ENCODE measurements at regions not wholly inside any gene's neighbourhood (a gene's known extent, or its start where the extent isn't known, plus 50 kb on each side); places are given as distances from the start of the nearest gene placed in this dataset.

DNA sequence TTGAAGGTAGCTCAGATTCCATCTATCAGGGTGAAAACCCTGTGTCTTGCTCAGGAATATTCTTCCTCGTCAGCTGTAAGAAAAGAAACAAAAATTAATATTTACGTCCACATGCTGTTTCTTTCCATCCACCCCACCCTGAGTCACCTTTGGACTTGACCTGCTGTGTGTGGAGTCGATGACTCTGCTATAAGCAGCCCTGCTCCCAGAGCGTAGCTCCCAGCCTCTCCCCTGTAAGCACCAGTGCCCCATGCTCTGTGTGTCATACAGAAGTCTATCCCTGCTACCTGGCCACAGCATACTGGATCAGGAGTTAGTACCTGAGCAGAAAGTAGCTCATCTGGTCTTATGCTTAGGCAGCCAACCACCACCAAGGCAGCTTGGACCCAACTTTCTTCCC is 223.6 kb downstream of the SOD2 start:
- no peak for TF ChIP-seq YY1 (IDR thresholded peaks at IDR 0.05; ENCODE audit: insufficient read depth, insufficient read length)
- TF ChIP-seq SUZ12 (IDR thresholded peaks at IDR 0.05; ENCODE audit: extremely low read depth, insufficient read depth, insufficient read length): no peak
- no peak for TF ChIP-seq ZNF274 (IDR thresholded peaks at IDR 0.05; ENCODE audit: low read depth, low read length)

All from NT2/D1 (cell line).